GM21515 (cell line): ENCODE measurements at regions not wholly inside any gene's neighbourhood (a gene's known extent, or its start where the extent isn't known, plus 50 kb on each side); places are given as distances from the start of the nearest gene placed in this dataset.
"Not testable (repeated sequence)": the region's sequence is repeated elsewhere in the genome, so short reads cannot be mapped to it uniquely, and the experiment has no call there.

Source experiments
- ATAC-seq: cut with Tn5 transposase; IDR thresholded peaks from one replicate; pipeline ENCODE4 v1.9.1; 2021; ENCODE audit not compliant: unreplicated experiment

GRCh38 chr16:85518398-85519049 lies 94.6 kb upstream of the GSE1 start:
- no peak for ATAC-seq

- not testable (repeated sequence) for ATAC-seq
These were observed 94.1 kb upstream of the GSE1 start for GRCh38 chr16:85519050-85519440.

- ATAC-seq = no peak
These were observed 93.4 kb upstream of the GSE1 start for GRCh38 chr16:85519540-85520231.

GRCh38 chr16:85520853-85521521 lies 92.1 kb upstream of the GSE1 start:
- ATAC-seq = no peak

- no peak for ATAC-seq
These were observed 91.4 kb upstream of the GSE1 start for GRCh38 chr16:85521552-85522307.

- ATAC-seq = no peak
These were observed 90.7 kb upstream of the GSE1 start for GRCh38 chr16:85522308-85522841.

GRCh38 chr16:85522842-85523601 lies 90.1 kb upstream of the GSE1 start:
- ATAC-seq = no peak

GRCh38 chr16:85523602-85524364 lies 89.3 kb upstream of the GSE1 start:
- no peak for ATAC-seq

GRCh38 chr16:85524365-85524629 lies 88.8 kb upstream of the GSE1 start:
- no peak for ATAC-seq

- ATAC-seq = no peak
These were observed 88.3 kb upstream of the GSE1 start for GRCh38 chr16:85524630-85525419.

- ATAC-seq = no peak
These were observed 87.5 kb upstream of the GSE1 start for GRCh38 chr16:85525420-85526184.

- no peak for ATAC-seq
These were observed 86.7 kb upstream of the GSE1 start for GRCh38 chr16:85526185-85526974.

- no peak for ATAC-seq
These were observed 85.9 kb upstream of the GSE1 start for GRCh38 chr16:85527042-85527766.

GRCh38 chr16:85527767-85528297 lies 85.3 kb upstream of the GSE1 start:
- no peak for ATAC-seq

- no peak for ATAC-seq
These were observed 84.4 kb upstream of the GSE1 start for GRCh38 chr16:85528528-85529387.
